CD4-positive, alpha-beta T cell treated with Interleukin-10 for 1 hour (primary cell): ENCODE measurements at regions not wholly inside any gene's neighbourhood (a gene's known extent, or its start where the extent isn't known, plus 50 kb on each side); places are given as distances from the start of the nearest gene placed in this dataset.

Experiments
- DNase-seq: peaks from one replicate; pipeline ENCODE4 v3.0.0-alpha.2; 2020

GRCh38 chr12:4859478-4860210 lies 50.1 kb upstream of the KCNA1 start:
- no peak for DNase-seq
